GM20431 (cell line): ENCODE measurements at regions not wholly inside any gene's neighbourhood (a gene's known extent, or its start where the extent isn't known, plus 50 kb on each side); places are given as distances from the start of the nearest gene placed in this dataset.

ENCODE experiments used
- in situ Hi-C: fragments of 300-500 bp; cut with MseI, MboI; formaldehyde crosslinking; loops from one replicate; pipeline ENCODE4 v1.15.0; 2020; ENCODE audit warnings: low sequenced_read_pairs; ENCODE audit not compliant: unreplicated experiment

GRCh38 chr1:30403061-30403645 is 320.2 kb downstream of the MATN1 start:
- in situ Hi-C loops: no loop called here

GRCh38 chr1:30402031-30402430 is 321.4 kb downstream of the MATN1 start:
- in situ Hi-C loops: no loop called here

- in situ Hi-C loops: no loop called here
Measured at GRCh38 chr1:30400507-30400906, 322.9 kb downstream of the MATN1 start.

- in situ Hi-C loops: no loop called here
Measured at GRCh38 chr1:30399026-30399425, 324.4 kb downstream of the MATN1 start.

- in situ Hi-C loops: no loop called here
Measured at GRCh38 chr1:30397576-30397975, 325.8 kb downstream of the MATN1 start.

GRCh38 chr1:30395631-30396030 is 327.8 kb downstream of the MATN1 start:
- in situ Hi-C loops: no loop called here

GRCh38 chr1:30388386-30388785 is 335.0 kb downstream of the MATN1 start:
- in situ Hi-C loops: no loop called here

GRCh38 chr1:30386156-30386926 is 337.0 kb downstream of the MATN1 start:
- in situ Hi-C loops: no loop called here

- in situ Hi-C loops: no loop called here
Measured at GRCh38 chr1:30385246-30385995, 338.0 kb downstream of the MATN1 start.

GRCh38 chr1:30384286-30385245 is 338.8 kb downstream of the MATN1 start:
- in situ Hi-C loops: no loop called here

GRCh38 chr1:30383221-30383711 is 340.1 kb downstream of the MATN1 start:
- in situ Hi-C loops: no loop called here

GRCh38 chr1:30382496-30382895 is 340.9 kb downstream of the MATN1 start:
- in situ Hi-C loops: no loop called here

GRCh38 chr1:30381671-30382365 is 341.6 kb downstream of the MATN1 start:
- in situ Hi-C loops: no loop called here

GRCh38 chr1:30381266-30381665 is 342.1 kb downstream of the MATN1 start:
- in situ Hi-C loops: no loop called here

GRCh38 chr1:30380625-30380984 is 342.8 kb downstream of the MATN1 start:
- in situ Hi-C loops: no loop called here

- in situ Hi-C loops: no loop called here
Measured at GRCh38 chr1:30379684-30380624, 343.4 kb downstream of the MATN1 start.

- in situ Hi-C loops: no loop called here
Measured at GRCh38 chr1:30378991-30379581, 344.3 kb downstream of the MATN1 start.

- in situ Hi-C loops: no loop called here
Measured at GRCh38 chr1:30378003-30378596, 345.3 kb downstream of the MATN1 start.
